ENCODE measurements at regions not wholly inside any gene's neighbourhood (a gene's known extent, or its start where the extent isn't known, plus 50 kb on each side); places are given as distances from the start of the nearest gene placed in this dataset.

- no peak for TF ChIP-seq POLR2A (IDR thresholded peaks at IDR 0.05; ENCODE audit: low read length)
- TF ChIP-seq GATA1 (IDR thresholded peaks at IDR 0.05; ENCODE audit: low read depth, low read length), result no peak
Observed at GRCh38 chr12:105699209-105699608, 368.7 kb downstream of the C12orf75 start.

All from erythroblast (primary cell).